Ectodermal cell (in vitro differentiated cells): ENCODE measurements at regions not wholly inside any gene's neighbourhood (a gene's known extent, or its start where the extent isn't known, plus 50 kb on each side); places are given as distances from the start of the nearest gene placed in this dataset.
"Not testable (repeated sequence)": the region's sequence is repeated elsewhere in the genome, so short reads cannot be mapped to it uniquely, and the experiment has no call there.

Source experiments
- H3K27ac ChIP-seq: 2 replicates; pipeline ENCODE4 v1.7.0; 2013; ENCODE audit warnings: mild to moderate bottlenecking, low read depth, low read length; ENCODE audit not compliant: insufficient read depth, poor library complexity, severe bottlenecking
- H3K27me3 ChIP-seq: 2 replicates; pipeline ENCODE4 v1.7.0; 2013; ENCODE audit warnings: mild to moderate bottlenecking, low read length; ENCODE audit not compliant: insufficient read depth, control insufficient read depth, poor library complexity, severe bottlenecking
- H3K36me3 ChIP-seq: one replicate; pipeline ENCODE4 v1.7.0; 2013; ENCODE audit warnings: low read length; ENCODE audit not compliant: control insufficient read depth, insufficient read depth
- H3K4me1 ChIP-seq: one replicate; pipeline ENCODE4 v1.7.0; 2013; ENCODE audit warnings: low read length; ENCODE audit not compliant: control insufficient read depth, insufficient read depth
- H3K4me3 ChIP-seq: 2 replicates; pipeline ENCODE4 v1.7.0; 2013; ENCODE audit warnings: low read depth, low read length, control low read depth; ENCODE audit not compliant: insufficient read depth
- H3K9me3 ChIP-seq: 2 replicates; pipeline ENCODE4 v1.7.0; 2013; ENCODE audit warnings: mild to moderate bottlenecking, low read length, moderate library complexity; ENCODE audit not compliant: control insufficient read depth
- WGBS, 2 experiments: methylation state at CpG; one replicate each; pipeline ENCODE4 v1.1.7; 2013; ENCODE audit warnings: missing lambda C conversion rate in 2 of 2; 5-methylcytosine and 5-hydroxymethylcytosine counted together

DNA sequence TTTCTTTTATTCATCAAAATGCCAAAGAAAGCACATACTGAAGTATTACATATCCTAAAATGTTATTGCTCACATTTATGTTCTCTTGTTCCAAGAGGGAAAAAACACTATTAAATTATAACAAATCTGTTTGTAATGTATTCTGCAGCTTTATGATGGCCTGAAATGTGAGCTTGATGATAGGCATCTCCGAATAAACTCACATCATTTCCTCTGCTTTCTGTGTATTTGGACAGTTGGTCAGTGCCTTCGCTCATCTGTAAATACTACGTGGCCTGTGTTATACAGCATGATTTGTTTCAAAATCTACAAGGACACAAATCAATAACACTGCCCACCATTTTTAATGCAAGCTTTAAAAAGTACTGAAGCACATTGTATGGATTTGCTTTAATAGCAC lies 672.8 kb upstream of the SYT4 start:
- Histone ChIP-seq H3K36me3 (no peaks in the 10 kb centered on the region), H3K27me3 (no peaks in the 10 kb centered on the region), H3K4me3 (no peak overlapping the region), H3K4me1 (no peaks in the 10 kb centered on the region), H3K27ac (no peak overlapping the region), H3K9me3 (no peaks in the 10 kb centered on the region)
- WGBS, 2 experiments, result 94 to 100% methylated on average over 3 of the region's 3 CpGs

DNA sequence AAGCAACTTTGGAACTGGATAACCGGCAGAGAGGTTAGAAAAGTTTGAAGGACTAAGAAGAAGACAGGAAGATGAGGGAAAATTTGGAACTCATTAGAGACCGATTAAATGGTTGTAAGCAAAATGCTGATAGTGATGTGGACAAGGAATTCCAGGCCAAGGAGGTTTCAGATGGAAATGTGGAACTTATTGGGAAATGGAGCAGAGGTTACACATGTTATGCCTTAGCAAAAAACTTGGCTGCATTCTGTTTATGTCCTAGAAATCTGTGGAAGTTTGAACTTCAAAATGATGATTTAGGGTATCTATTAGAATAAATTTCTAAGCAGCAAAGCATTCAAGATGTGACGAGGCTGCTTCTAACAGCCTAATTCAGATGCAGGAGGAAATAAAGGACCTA lies 675.1 kb upstream of the SYT4 start:
- no peaks in the 10 kb centered on the region for H3K27me3 ChIP-seq
- H3K36me3 ChIP-seq, result no peaks in the 10 kb centered on the region
- no peaks in the 10 kb centered on the region for H3K4me1 ChIP-seq
- no peak overlapping the region for H3K4me3 ChIP-seq
- H3K9me3 ChIP-seq, result no peaks in the 10 kb centered on the region
- 92 to 94% methylated on average over 3 of the region's 3 CpGs for WGBS, 2 experiments
- H3K27ac ChIP-seq, result no peak overlapping the region

- Histone ChIP-seq H3K4me3 (no peak overlapping the region), H3K36me3 (no peaks in the 10 kb centered on the region), H3K27me3 (no peaks in the 10 kb centered on the region), H3K27ac (no peak overlapping the region), H3K9me3 (no peaks in the 10 kb centered on the region), H3K4me1 (no peaks in the 10 kb centered on the region)
- 90 to 94% methylated on average over 3 of the region's 3 CpGs for WGBS, 2 experiments
Measured at GRCh38 chr18:43961722-43962121, 684.4 kb upstream of the SYT4 start.

DNA sequence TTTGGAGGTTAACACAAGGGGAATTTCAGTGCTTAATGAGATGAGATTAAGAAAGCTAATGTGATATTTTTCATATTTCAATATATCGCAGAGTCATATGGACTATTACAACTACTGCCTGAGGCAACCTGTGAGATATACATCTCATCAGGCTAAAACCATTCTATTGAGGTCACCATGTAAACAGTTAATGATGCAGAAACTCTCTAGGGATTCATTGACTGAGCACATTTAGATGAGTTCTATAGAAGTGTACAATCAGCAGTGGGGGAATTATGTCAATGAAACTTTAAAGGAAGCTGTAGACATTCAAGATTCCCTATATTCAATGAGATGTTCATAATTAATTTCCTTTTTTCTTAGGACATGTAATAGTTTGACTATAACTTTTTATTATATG lies 687.4 kb upstream of the SYT4 start:
- 86% methylated on average over 1 of the region's 1 CpG; no CpG with 5 or more reads in 1 of the 2 experiments for WGBS, 2 experiments
- Histone ChIP-seq H3K36me3 (no peaks in the 10 kb centered on the region), H3K4me3 (no peak overlapping the region), H3K9me3 (no peaks in the 10 kb centered on the region), H3K27me3 (no peaks in the 10 kb centered on the region), H3K27ac (no peak overlapping the region), H3K4me1 (peaks cover 5% of the 10 kb centered on the region)

GRCh38 chr18:43965691-43966090 lies 688.4 kb upstream of the SYT4 start:
- Histone ChIP-seq H3K36me3 (no peaks in the 10 kb centered on the region), H3K27me3 (no peaks in the 10 kb centered on the region), H3K9me3 (no peaks in the 10 kb centered on the region), H3K27ac (no peak overlapping the region), H3K4me1 (peaks cover 5% of the 10 kb centered on the region), H3K4me3 (no peak overlapping the region)
- whole genome bisulfite sequencing, 2 experiments, result 89 to 93% methylated on average over 4 of the region's 4 CpGs

DNA sequence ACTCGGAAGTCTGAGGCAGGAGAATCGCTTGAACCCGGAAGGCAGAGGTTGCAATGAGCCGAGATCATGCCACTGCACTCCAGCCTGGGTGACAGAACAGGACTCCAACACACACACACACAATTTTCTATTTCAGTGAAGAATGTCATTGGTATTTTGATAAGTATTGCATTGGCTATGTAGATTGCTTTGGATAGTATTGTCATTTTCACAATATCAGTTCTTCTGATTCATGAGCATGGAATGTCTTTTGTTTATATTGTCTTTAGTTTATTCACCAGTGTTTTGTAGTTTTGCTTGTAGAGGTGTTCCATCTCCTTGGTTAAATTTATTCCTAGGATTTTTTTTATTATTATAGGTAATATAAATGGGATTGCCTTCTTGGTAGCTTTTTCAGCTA lies 693.4 kb upstream of the SYT4 start:
- no peaks in the 10 kb centered on the region for H3K27me3 ChIP-seq
- H3K4me1 ChIP-seq, result peaks cover 5% of the 10 kb centered on the region
- H3K36me3 ChIP-seq, result no peaks in the 10 kb centered on the region
- H3K27ac ChIP-seq, result no peak overlapping the region
- H3K4me3 ChIP-seq, result no peak overlapping the region
- WGBS, 2 experiments, result 90 to 94% methylated on average over 4 of the region's 4 CpGs
- H3K9me3 ChIP-seq, result no peaks in the 10 kb centered on the region

- no peaks in the 10 kb centered on the region for H3K9me3 ChIP-seq
- no peaks in the 10 kb centered on the region for H3K36me3 ChIP-seq
- H3K4me1 ChIP-seq, result no peaks in the 10 kb centered on the region
- 91 to 92% methylated on average over 3 of the region's 4 CpGs for WGBS, 2 experiments
- no peak overlapping the region for H3K4me3 ChIP-seq
- no peak overlapping the region for H3K27ac ChIP-seq
- no peaks in the 10 kb centered on the region for H3K27me3 ChIP-seq
Measured at GRCh38 chr18:43978174-43978573, 700.9 kb upstream of the SYT4 start.

DNA sequence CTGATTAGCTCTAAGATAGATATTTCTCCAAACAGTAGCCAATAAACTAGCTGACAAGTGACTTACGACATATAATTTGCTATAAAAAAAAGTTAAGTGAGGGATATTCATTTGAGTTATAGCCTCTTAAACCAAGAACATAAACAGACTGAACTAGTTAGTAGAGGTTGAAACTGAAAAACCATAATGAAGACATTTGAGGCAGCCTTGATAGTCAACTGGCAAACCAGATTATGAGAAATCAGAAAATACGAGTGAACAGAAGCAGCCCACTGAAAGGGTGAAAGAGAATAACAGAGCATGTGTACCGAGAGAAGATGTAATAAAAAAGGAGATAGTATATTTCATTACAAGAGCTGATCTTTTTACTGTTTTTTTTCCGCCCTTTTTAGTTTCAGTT lies 698.1 kb upstream of the SETBP1 start:
- 95 to 97% methylated on average over 3 to 4 of the region's 4 CpGs for WGBS, 2 experiments
- Histone ChIP-seq H3K36me3 (no peaks in the 10 kb centered on the region), H3K27ac (no peak overlapping the region), H3K4me1 (no peaks in the 10 kb centered on the region), H3K4me3 (no peak overlapping the region), H3K27me3 (no peaks in the 10 kb centered on the region), H3K9me3 (no peaks in the 10 kb centered on the region)

DNA sequence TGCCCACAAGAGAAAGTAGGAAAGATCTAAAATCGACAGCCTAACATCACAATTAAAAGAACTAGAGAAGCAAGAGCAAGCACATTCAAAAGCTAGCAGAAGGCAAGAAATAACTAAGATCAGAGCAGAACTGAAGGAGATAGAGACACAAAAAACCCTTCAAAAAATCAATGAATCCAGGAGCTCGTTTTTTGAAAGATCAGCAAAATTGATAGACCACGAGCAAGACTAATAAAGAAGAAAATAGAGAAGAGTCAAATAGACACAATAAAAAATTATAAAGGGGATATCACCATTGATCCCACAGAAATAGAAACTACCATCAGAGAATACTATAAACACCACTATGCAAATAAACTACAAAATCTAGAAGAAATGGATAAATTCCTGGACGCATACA lies 693.6 kb upstream of the SETBP1 start:
- not testable (repeated sequence) for H3K4me1 ChIP-seq, H3K27me3 ChIP-seq, H3K9me3 ChIP-seq, H3K27ac ChIP-seq, H3K4me3 ChIP-seq, H3K36me3 ChIP-seq
- WGBS, 2 experiments, result 99 to 100% methylated on average over 1 to 3 of the region's 4 CpGs

GRCh38 chr18:43992741-43993140 lies 687.9 kb upstream of the SETBP1 start:
- no peak overlapping the region for H3K27ac ChIP-seq
- WGBS, 2 experiments, result no CpG with 5 or more reads among the region's 1 CpG
- H3K4me1 ChIP-seq, result no peaks in the 10 kb centered on the region
- no peaks in the 10 kb centered on the region for H3K9me3 ChIP-seq
- H3K27me3 ChIP-seq, result no peaks in the 10 kb centered on the region
- H3K36me3 ChIP-seq, result no peaks in the 10 kb centered on the region
- no peak overlapping the region for H3K4me3 ChIP-seq

- Histone ChIP-seq H3K36me3 (no peaks in the 10 kb centered on the region), H3K27me3 (no peaks in the 10 kb centered on the region), H3K4me1 (no peaks in the 10 kb centered on the region), H3K9me3 (no peaks in the 10 kb centered on the region), H3K27ac (no peak overlapping the region), H3K4me3 (no peak overlapping the region)
- 94 to 100% methylated on average over 4 of the region's 4 CpGs for WGBS, 2 experiments
Measured at GRCh38 chr18:43994381-43994780, 686.3 kb upstream of the SETBP1 start.
